H1 (cell line): ENCODE measurements at regions not wholly inside any gene's neighbourhood (a gene's known extent, or its start where the extent isn't known, plus 50 kb on each side); places are given as distances from the start of the nearest gene placed in this dataset.

ENCODE experiments used
- CTCF ChIA-PET: fragments of 300-600 bp; sonication (Branson Sonifier 250); formaldehyde crosslinking; loops from one replicate; lab custom pipeline; 2021; ENCODE audit not compliant: partially characterized antibody; lab: Charles Lee
- POLR2A ChIA-PET: fragments of 300-600 bp; sonication (Branson Sonifier 250); formaldehyde crosslinking; loops from one replicate; lab custom pipeline; 2021; ENCODE audit warnings: inconsistent platforms; ENCODE audit not compliant: partially characterized antibody; lab: Charles Lee
- DNase-seq, 2 experiments: peaks; one replicate each; pipeline versions ENCODE4 v3.0.0 to v3.0.0-alpha.2; 2010 to 2022; ENCODE audit warnings: low spot score in 2 of 2, low read depth in 1 of 2, mixed read lengths in 1 of 2
- FAIRE-seq: peaks from 2 replicates; lab custom pipeline; 2011; peaks lifted over from hg19 to GRCh38; lab: Jason Lieb, UNC
- H2AFZ ChIP-seq: 2 replicates; pipeline ENCODE4 v1.8.1; 2012; ENCODE audit warnings: low read length, inconsistent platforms
- H2AK5ac ChIP-seq: 2 replicates; pipeline ENCODE4 v1.6.1; 2013; ENCODE audit warnings: low read depth, low read length
- H2BK120ac ChIP-seq: replicated peaks from 2 replicates; pipeline ENCODE3; 2013; ENCODE audit warnings: low read depth, low read length, inconsistent platforms
- H2BK12ac ChIP-seq: 2 replicates; pipeline ENCODE4 v1.6.1; 2013; ENCODE audit warnings: low read depth, low read length
- H2BK15ac ChIP-seq: 2 replicates; pipeline ENCODE4 v1.6.1; 2013; ENCODE audit warnings: low read length
- H2BK20ac ChIP-seq: 2 replicates; pipeline ENCODE4 v1.6.1; 2013; ENCODE audit warnings: low read length
- H2BK5ac ChIP-seq: 2 replicates; pipeline ENCODE4 v1.6.1; 2013; ENCODE audit warnings: low read depth, low read length
- H3K14ac ChIP-seq: 2 replicates; pipeline ENCODE4 v1.6.1; 2013; ENCODE audit warnings: inconsistent platforms; ENCODE audit not compliant: insufficient read length
- H3K18ac ChIP-seq: 2 replicates; pipeline ENCODE4 v1.6.1; 2013; ENCODE audit warnings: low read length; ENCODE audit errors: extremely low read depth
- H3K23ac ChIP-seq: 2 replicates; pipeline ENCODE4 v1.6.1; 2013; ENCODE audit warnings: inconsistent platforms; ENCODE audit not compliant: insufficient read length
- H3K23me2 ChIP-seq: 2 replicates; pipeline ENCODE4 v1.6.1; 2013; ENCODE audit warnings: low read depth, low read length
- H3K27ac ChIP-seq: 2 replicates; pipeline ENCODE4 v1.6.1; 2011; ENCODE audit warnings: low read depth, low read length, inconsistent platforms
- H3K27me3 ChIP-seq, 4 experiments: replicated peaks in 1 of 4; 1 replicate in 1 of 4; 2 replicates in 3 of 4; pipeline versions ENCODE4 v1.6.1 to v1.8.1; 2011 to 2013; ENCODE audit warnings: low read length in 3 of 4, mild to moderate bottlenecking in 3 of 4, inconsistent platforms in 2 of 4, mixed read lengths in 2 of 4, moderate library complexity in 1 of 4; ENCODE audit not compliant: control insufficient read depth in 3 of 4, insufficient read depth in 3 of 4; ENCODE audit errors: extremely low read depth in 1 of 4
- H3K36me3 ChIP-seq, 4 experiments: 2 replicates each; pipeline versions ENCODE4 v1.6.1 to v1.8.1; 2011 to 2013; ENCODE audit warnings: mild to moderate bottlenecking in 4 of 4, low read length in 3 of 4, moderate library complexity in 2 of 4, control low read depth in 1 of 4, inconsistent platforms in 1 of 4; ENCODE audit not compliant: insufficient read depth in 4 of 4, control insufficient read depth in 2 of 4
- H3K4ac ChIP-seq: replicated peaks from 2 replicates; pipeline ENCODE3; 2013; ENCODE audit warnings: low read length, low read depth, mixed read lengths, inconsistent platforms; ENCODE audit not compliant: insufficient read length
- H3K4me1 ChIP-seq, 4 experiments: replicated peaks in 1 of 4; 1 replicate in 1 of 4; 2 replicates in 3 of 4; pipeline versions ENCODE4 v1.6.1 to v1.8.1; 2011 to 2013; ENCODE audit warnings: low read length in 3 of 4, inconsistent platforms in 2 of 4, mixed read lengths in 1 of 4; ENCODE audit not compliant: insufficient read depth in 4 of 4, control insufficient read depth in 3 of 4
- H3K4me2 ChIP-seq, 2 experiments: 2 replicates each; pipeline versions ENCODE4 v1.6.1 to v1.8.1; 2011 to 2013; ENCODE audit warnings: low read depth in 2 of 2, low read length in 2 of 2, control low read depth in 1 of 2, inconsistent platforms in 1 of 2, mild to moderate bottlenecking in 1 of 2; ENCODE audit not compliant: insufficient read depth in 1 of 2
- H3K4me3 ChIP-seq, 4 experiments: fragments of 200-600, 300-600 bp in 1 of 4; sonication (generic), shearing (Covaris generic), sonication (Bioruptor Twin) in 1 of 4; 2 replicates each; pipeline versions ENCODE4 v1.5.1 to v1.8.1; 2011 to 2016; ENCODE audit warnings: low read length in 4 of 4, low read depth in 3 of 4, control low read depth in 2 of 4, inconsistent platforms in 2 of 4, mild to moderate bottlenecking in 2 of 4, mixed read lengths in 1 of 4, moderate library complexity in 1 of 4; ENCODE audit not compliant: insufficient read depth in 2 of 4; ENCODE audit errors: extremely low read depth in 1 of 4
- H3K56ac ChIP-seq: replicated peaks from 2 replicates; pipeline ENCODE3; 2013; ENCODE audit warnings: low read depth, mild to moderate bottlenecking, mixed read lengths, low read length, inconsistent platforms; ENCODE audit not compliant: insufficient read length
- H3K79me1 ChIP-seq: 2 replicates; pipeline ENCODE4 v1.6.1; 2013; ENCODE audit warnings: low read depth, low read length, control low read depth
- H3K79me2 ChIP-seq, 2 experiments: 2 replicates each; pipeline versions ENCODE4 v1.6.1 to v1.8.1; 2012 to 2013; ENCODE audit warnings: low read length in 2 of 2, mild to moderate bottlenecking in 2 of 2, inconsistent platforms in 1 of 2; ENCODE audit not compliant: insufficient read depth in 2 of 2, control insufficient read depth in 1 of 2
- H3K9ac ChIP-seq, 4 experiments: replicated peaks in 1 of 4; 1 replicate in 1 of 4; 2 replicates in 3 of 4; pipeline versions ENCODE4 v1.6.1 to v1.8.1; 2011 to 2013; ENCODE audit warnings: low read depth in 3 of 4, low read length in 3 of 4, control low read depth in 2 of 4, mild to moderate bottlenecking in 2 of 4, moderate library complexity in 2 of 4, inconsistent platforms in 1 of 4; ENCODE audit errors: extremely low read depth in 1 of 4
- H3K9me3 ChIP-seq, 2 experiments: 2 replicates each; pipeline versions ENCODE4 v1.6.1 to v1.8.1; 2012 to 2013; ENCODE audit warnings: mild to moderate bottlenecking in 2 of 2, moderate library complexity in 2 of 2, control low read depth in 1 of 2, inconsistent platforms in 1 of 2, low read depth in 1 of 2, low read length in 1 of 2, mixed read lengths in 1 of 2; ENCODE audit not compliant: insufficient read depth in 2 of 2
- H4K20me1 ChIP-seq, 2 experiments: replicated peaks in 1 of 2; 2 replicates each; pipeline versions ENCODE3 to v1.8.1; 2011 to 2013; ENCODE audit warnings: inconsistent platforms in 2 of 2, low read length in 2 of 2, mild to moderate bottlenecking in 1 of 2; ENCODE audit not compliant: insufficient read depth in 2 of 2, control insufficient read depth in 1 of 2
- H4K5ac ChIP-seq: 2 replicates; pipeline ENCODE4 v1.6.1; 2013; ENCODE audit warnings: low read length, low read depth, mixed read lengths, inconsistent platforms; ENCODE audit not compliant: insufficient read length
- H4K8ac ChIP-seq: 2 replicates; pipeline ENCODE4 v1.8.0; 2013; ENCODE audit warnings: mild to moderate bottlenecking, moderate library complexity, low read length, inconsistent platforms; ENCODE audit not compliant: insufficient read depth; ENCODE audit errors: extremely low read depth
- H4K91ac ChIP-seq: replicated peaks from 2 replicates; pipeline ENCODE3; 2013; ENCODE audit warnings: low read length, mixed read lengths, inconsistent platforms; ENCODE audit not compliant: insufficient read length
- FOSL1 ChIP-seq: IDR thresholded peaks from 2 replicates; pipeline ENCODE4 v1.6.1; 2011; ENCODE audit warnings: mild to moderate bottlenecking, low read depth, low read length, moderate library complexity; ENCODE audit not compliant: insufficient read depth
- GABPA ChIP-seq: IDR thresholded peaks from 2 replicates; pipeline ENCODE4 v1.6.1; 2011; ENCODE audit warnings: mild to moderate bottlenecking, low read length, moderate library complexity, borderline replicate concordance; ENCODE audit not compliant: insufficient read depth
- HDAC2 ChIP-seq, 2 experiments: fragments of 300-600 bp in 1 of 2; sonication (generic) in 1 of 2; IDR thresholded peaks; 2 replicates each; pipeline ENCODE4 v1.6.1; 2011 to 2012; ENCODE audit warnings: low read depth in 2 of 2, low read length in 2 of 2, mild to moderate bottlenecking in 2 of 2, moderate library complexity in 2 of 2, borderline replicate concordance in 1 of 2, inconsistent platforms in 1 of 2
- KDM4A ChIP-seq: IDR thresholded peaks from one replicate; pipeline ENCODE4 v1.7.1; 2012; ENCODE audit warnings: low read depth, mild to moderate bottlenecking, moderate library complexity, low read length, inconsistent platforms; ENCODE audit not compliant: severe bottlenecking
- MAFK ChIP-seq: IDR thresholded peaks from 2 replicates; pipeline ENCODE4 v1.6.1; 2012; ENCODE audit warnings: low read depth, mild to moderate bottlenecking, improper control_type of control experiment, low read length
- NRF1 ChIP-seq: IDR thresholded peaks from 2 replicates; pipeline ENCODE4 v1.6.1; 2011; ENCODE audit warnings: mild to moderate bottlenecking, low read depth, low read length, improper control_type of control experiment
- PHF8 ChIP-seq: fragments of 200-600 bp; sonication (generic); conservative IDR thresholded peaks from 2 replicates; pipeline ENCODE4 v1.7.1; 2012; ENCODE audit warnings: low read depth, mild to moderate bottlenecking, inconsistent platforms, low read length, moderate library complexity
- POU5F1 ChIP-seq: IDR thresholded peaks from 2 replicates; pipeline ENCODE4 v1.6.1; 2011; ENCODE audit warnings: low read depth, mild to moderate bottlenecking, low read length, moderate library complexity
- RNF2 ChIP-seq: fragments of 200-900, 300-1000 bp; sonication (generic); IDR thresholded peaks from 2 replicates; pipeline ENCODE4 v1.7.1; 2016; ENCODE audit warnings: borderline replicate concordance, low read depth, mild to moderate bottlenecking, antibody characterized with exemption, low read length; ENCODE audit not compliant: poor library complexity, severe bottlenecking; ENCODE audit errors: missing control alignments
- SP4 ChIP-seq: IDR thresholded peaks from 2 replicates; pipeline ENCODE4 v1.6.1; 2012; ENCODE audit warnings: low read length, inconsistent platforms
- SRF ChIP-seq: IDR thresholded peaks from 2 replicates; pipeline ENCODE4 v1.6.1; 2011; ENCODE audit warnings: mild to moderate bottlenecking, low read depth, low read length, moderate library complexity
- SUZ12 ChIP-seq: fragments of 200-600 bp; sonication (generic); IDR thresholded peaks from 2 replicates; pipeline ENCODE4 v1.6.1; 2012; ENCODE audit warnings: mild to moderate bottlenecking, inconsistent platforms, low read length, moderate library complexity, mixed read lengths
- TBP ChIP-seq: IDR thresholded peaks from 2 replicates; pipeline ENCODE4 v1.6.1; 2011; ENCODE audit warnings: low read depth, low read length, improper control_type of control experiment
- TCF12 ChIP-seq: IDR thresholded peaks from 2 replicates; pipeline ENCODE4 v1.6.1; 2011; ENCODE audit warnings: low read depth, mild to moderate bottlenecking, low read length
- YY1 ChIP-seq: IDR thresholded peaks from 2 replicates; pipeline ENCODE4 v1.6.1; 2011; ENCODE audit warnings: low read depth, mild to moderate bottlenecking, low read length
- WGBS, 2 experiments: shearing (Covaris generic) in 1 of 2; methylation state at CpG; one replicate each; pipeline versions ENCODE4 v1.1.6 to v1.1.7; 2013 to 2015; ENCODE audit warnings: low lambda C conversion rate in 2 of 2, mixed read lengths in 2 of 2, inconsistent platforms in 1 of 2, low coverage in 1 of 2, missing lambda C conversion rate in 1 of 2; ENCODE audit not compliant: insufficient replicate concordance in 2 of 2, insufficient coverage in 1 of 2, insufficient read length in 1 of 2; ENCODE audit errors: extremely low coverage in 1 of 2, missing lambda C conversion rate in 1 of 2; 5-methylcytosine and 5-hydroxymethylcytosine counted together

DNA sequence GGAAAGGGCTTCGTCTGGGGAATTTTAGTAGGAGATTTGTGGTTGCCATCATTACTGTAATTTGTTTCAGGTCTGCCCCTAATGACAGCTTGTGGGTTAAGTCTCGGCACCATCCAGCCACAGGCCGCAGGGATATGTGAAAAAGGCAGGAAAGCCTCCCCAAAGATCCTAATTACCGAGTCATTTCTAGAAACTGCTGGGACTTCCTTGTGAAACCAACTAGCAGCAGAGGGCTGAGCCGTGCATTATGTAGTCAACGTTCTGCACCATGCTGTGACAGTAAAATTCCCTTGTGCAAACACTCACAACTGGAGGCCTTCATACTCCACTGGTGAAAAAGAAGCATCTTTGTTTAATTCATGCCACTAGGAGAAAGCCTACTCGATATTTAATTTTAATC is 230.3 kb downstream of the MPDZ start:
- H3K4me2 ChIP-seq = no peak overlapping the region
- no peak overlapping the region for H3K56ac ChIP-seq
- no peak overlapping the region for H2BK20ac ChIP-seq
- CTCF ChIA-PET = interaction anchor here (0.7 to 1.4 kb wide), 4 partner anchors 11 to 303 kb away, joined by 3 to 4 read pairs (median 3); no protein-coding TSS in a partner anchor
- H3K4me1 ChIP-seq = peaks cover 0 to 2% (median 0%) of the 10 kb centered on the region in 4 experiments; a peak in 1 of 7 replicates
- peak; percentile 13 for FAIRE-seq
- H2BK120ac ChIP-seq = no peak overlapping the region
- H3K27me3 ChIP-seq = no peaks in the 10 kb centered on the region
- WGBS, 2 experiments = 82% methylated on average over 7 of the region's 7 CpGs; no CpG with 5 or more reads in 1 of the 2 experiments
- H4K5ac ChIP-seq = no peak overlapping the region
- no peaks in the 10 kb centered on the region for H3K79me1 ChIP-seq
- DNase-seq = no peak
- H3K36me3 ChIP-seq = no peaks in the 10 kb centered on the region
- H3K4ac ChIP-seq = no peak overlapping the region
- no peak overlapping the region for H3K9ac ChIP-seq
- H4K8ac ChIP-seq = no peak overlapping the region
- no peak overlapping the region for H2BK12ac ChIP-seq
- no peak overlapping the region for H3K4me3 ChIP-seq
- H2AK5ac ChIP-seq = no peak overlapping the region
- H3K14ac ChIP-seq = no peak overlapping the region
- no peak overlapping the region for H3K18ac ChIP-seq
- no peak overlapping the region for H4K91ac ChIP-seq
- no peaks in the 10 kb centered on the region for H4K20me1 ChIP-seq
- H2BK5ac ChIP-seq = no peak overlapping the region
- no peaks in the 10 kb centered on the region for H3K23me2 ChIP-seq
- H3K27ac ChIP-seq = no peak overlapping the region
- no peaks in the 10 kb centered on the region for H3K9me3 ChIP-seq
- H3K79me2 ChIP-seq = no peaks in the 10 kb centered on the region
- no peak overlapping the region for H2AFZ ChIP-seq
- no peak overlapping the region for H3K23ac ChIP-seq
- H2BK15ac ChIP-seq = no peak overlapping the region
- POLR2A ChIA-PET = no interaction called here
- no peak for TF ChIP-seq MAFK
- TF ChIP-seq SP4 = no peak
- TF ChIP-seq GABPA = no peak
- TF ChIP-seq SRF = no peak
- no peak for TF ChIP-seq RNF2
- no peak for TF ChIP-seq YY1
- TF ChIP-seq SUZ12 = no peak
- TF ChIP-seq TBP = no peak
- TF ChIP-seq FOSL1 = no peak
- TF ChIP-seq NRF1 = no peak
- no peak for TF ChIP-seq POU5F1
- TF ChIP-seq PHF8 = no peak
- TF ChIP-seq KDM4A = no peak
- TF ChIP-seq HDAC2 (IDR thresholded peaks at IDR 0.05; ENCODE audit: borderline replicate concordance in 1 of 2, low read depth in 2 of 2, low read length in 2 of 2) = no peak
- TF ChIP-seq TCF12 = no peak
